ENCODE measurements at regions not wholly inside any gene's neighbourhood (a gene's known extent, or its start where the extent isn't known, plus 50 kb on each side); places are given as distances from the start of the nearest gene placed in this dataset.

DNA sequence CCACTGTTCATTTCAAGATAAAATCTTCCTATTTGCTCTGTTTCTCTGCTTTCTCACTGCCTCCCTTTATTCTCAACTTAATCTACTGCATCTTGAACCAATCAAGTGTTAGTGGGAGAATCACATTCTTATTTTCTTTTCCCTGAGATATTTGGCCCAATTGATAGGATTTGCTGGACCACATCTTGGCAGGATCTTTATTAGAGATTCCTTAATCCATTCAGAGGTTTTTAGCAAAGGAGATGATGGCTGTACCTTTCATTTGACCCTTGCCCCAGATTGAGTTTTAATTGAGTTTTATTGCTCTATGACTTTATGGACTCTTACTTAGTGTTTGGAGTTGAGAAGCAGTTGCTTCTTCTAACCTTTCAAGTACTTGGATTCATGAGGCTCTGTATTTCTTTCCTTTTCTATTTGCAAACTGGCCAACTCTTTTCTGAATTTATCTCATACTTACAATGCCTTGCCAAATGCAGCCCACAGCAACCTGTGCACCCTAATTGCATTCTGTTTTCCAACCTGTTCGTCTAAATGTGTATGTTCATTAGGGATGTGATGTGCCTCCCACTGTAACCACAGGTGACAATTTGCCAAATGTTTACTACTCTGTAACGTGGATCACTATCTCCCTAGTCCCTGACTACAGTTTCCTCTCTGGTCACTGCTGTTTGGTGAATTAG, 274.8 kb upstream of the KAZN start:
- TF ChIP-seq FOXM1 (IDR thresholded peaks at IDR 0.05; ENCODE audit: borderline replicate concordance, low read depth) (no peak), RAD21 (IDR thresholded peaks at IDR 0.05; ENCODE audit: low read depth) (no peak), CEBPB (IDR thresholded peaks at IDR 0.05) (no peak), TCF12 (IDR thresholded peaks at IDR 0.05; ENCODE audit: low read depth) (no peak), CREB1 (IDR thresholded peaks at IDR 0.05; ENCODE audit: low read depth) (no peak), YY1 (IDR thresholded peaks at IDR 0.05; ENCODE audit: low read depth) (no peak)
- TF ChIP-seq, protein P1, sequence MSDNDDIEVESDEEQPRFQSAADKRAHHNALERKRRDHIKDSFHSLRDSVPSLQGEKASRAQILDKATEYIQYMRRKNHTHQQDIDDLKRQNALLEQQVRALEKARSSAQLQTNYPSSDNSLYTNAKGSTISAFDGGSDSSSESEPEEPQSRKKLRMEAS (IDR thresholded peaks at IDR 0.05), result no peak

DNA sequence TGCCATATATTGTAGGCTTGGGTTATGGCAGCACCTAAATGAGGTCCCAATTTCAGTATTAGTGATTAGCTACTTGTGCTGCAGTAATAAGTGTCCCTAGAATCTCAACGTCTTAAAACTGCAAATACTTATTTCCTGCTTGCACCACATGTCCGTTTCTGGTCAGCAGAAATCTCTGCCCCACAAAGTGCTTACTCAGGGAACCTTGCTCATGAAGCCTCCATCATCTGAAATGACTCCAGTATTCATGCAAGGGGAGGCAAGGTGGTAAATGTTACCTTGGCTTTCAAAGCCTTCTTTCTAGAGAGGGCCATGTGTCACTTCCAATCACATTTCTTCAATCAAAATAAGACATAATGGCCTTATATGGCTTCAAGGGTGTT, 274.2 kb upstream of the KAZN start:
- TF ChIP-seq TAF1 (IDR thresholded peaks at IDR 0.05; ENCODE audit: low read depth) (no peak), TCF12 (IDR thresholded peaks at IDR 0.05; ENCODE audit: low read depth) (no peak), EP300 (IDR thresholded peaks at IDR 0.05; ENCODE audit: borderline replicate concordance) (no peak), EGR1 (IDR thresholded peaks at IDR 0.05) (no peak), CREB1 (IDR thresholded peaks at IDR 0.05; ENCODE audit: low read depth) (no peak), ZBTB7A (IDR thresholded peaks at IDR 0.05; ENCODE audit: low read depth) (no peak)
- TF ChIP-seq, protein P1 (IDR thresholded peaks at IDR 0.05), result no peak

DNA sequence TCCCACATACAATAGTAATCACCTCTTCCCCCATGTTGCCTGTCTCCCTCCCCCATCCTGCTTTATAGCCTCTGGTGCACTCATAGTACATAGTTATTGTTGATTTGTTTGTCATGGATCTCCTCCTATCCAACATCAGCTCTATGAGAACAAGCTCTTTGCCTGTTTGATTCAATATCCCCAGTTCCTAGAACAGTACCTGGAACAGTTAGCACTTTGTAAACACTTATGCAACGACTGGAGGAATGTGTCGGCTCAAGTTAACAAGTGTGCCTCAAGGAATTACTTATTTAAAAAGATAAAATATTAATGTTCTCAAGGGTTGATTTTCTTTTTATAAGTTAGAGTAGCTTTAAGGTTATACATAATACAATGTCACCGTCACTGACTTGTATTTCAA, 271.6 kb upstream of the KAZN start:
- TF ChIP-seq NFIC (IDR thresholded peaks at IDR 0.05), result no peak
- no peak for TF ChIP-seq FOXM1 (IDR thresholded peaks at IDR 0.05; ENCODE audit: borderline replicate concordance, low read depth)
- TF ChIP-seq YY1 (IDR thresholded peaks at IDR 0.05; ENCODE audit: low read depth), result no peak
- TF ChIP-seq CREB1 (IDR thresholded peaks at IDR 0.05; ENCODE audit: low read depth), result no peak
- no peak for TF ChIP-seq TAF1 (IDR thresholded peaks at IDR 0.05; ENCODE audit: low read depth)
- TF ChIP-seq ZBTB7A (IDR thresholded peaks at IDR 0.05; ENCODE audit: low read depth), result no peak
- TF ChIP-seq, protein P2, sequence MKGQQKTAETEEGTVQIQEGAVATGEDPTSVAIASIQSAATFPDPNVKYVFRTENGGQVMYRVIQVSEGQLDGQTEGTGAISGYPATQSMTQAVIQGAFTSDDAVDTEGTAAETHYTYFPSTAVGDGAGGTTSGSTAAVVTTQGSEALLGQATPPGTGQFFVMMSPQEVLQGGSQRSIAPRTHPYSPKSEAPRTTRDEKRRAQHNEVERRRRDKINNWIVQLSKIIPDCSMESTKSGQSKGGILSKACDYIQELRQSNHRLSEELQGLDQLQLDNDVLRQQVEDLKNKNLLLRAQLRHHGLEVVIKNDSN (IDR thresholded peaks at IDR 0.05), result no peak
- TF ChIP-seq CEBPB (IDR thresholded peaks at IDR 0.05), result no peak
- TF ChIP-seq TCF12 (IDR thresholded peaks at IDR 0.05; ENCODE audit: low read depth), result no peak
- TF ChIP-seq, protein P1 (IDR thresholded peaks at IDR 0.05), result no peak
- TF ChIP-seq EGR1 (IDR thresholded peaks at IDR 0.05), result no peak
- TF ChIP-seq, protein P3, sequence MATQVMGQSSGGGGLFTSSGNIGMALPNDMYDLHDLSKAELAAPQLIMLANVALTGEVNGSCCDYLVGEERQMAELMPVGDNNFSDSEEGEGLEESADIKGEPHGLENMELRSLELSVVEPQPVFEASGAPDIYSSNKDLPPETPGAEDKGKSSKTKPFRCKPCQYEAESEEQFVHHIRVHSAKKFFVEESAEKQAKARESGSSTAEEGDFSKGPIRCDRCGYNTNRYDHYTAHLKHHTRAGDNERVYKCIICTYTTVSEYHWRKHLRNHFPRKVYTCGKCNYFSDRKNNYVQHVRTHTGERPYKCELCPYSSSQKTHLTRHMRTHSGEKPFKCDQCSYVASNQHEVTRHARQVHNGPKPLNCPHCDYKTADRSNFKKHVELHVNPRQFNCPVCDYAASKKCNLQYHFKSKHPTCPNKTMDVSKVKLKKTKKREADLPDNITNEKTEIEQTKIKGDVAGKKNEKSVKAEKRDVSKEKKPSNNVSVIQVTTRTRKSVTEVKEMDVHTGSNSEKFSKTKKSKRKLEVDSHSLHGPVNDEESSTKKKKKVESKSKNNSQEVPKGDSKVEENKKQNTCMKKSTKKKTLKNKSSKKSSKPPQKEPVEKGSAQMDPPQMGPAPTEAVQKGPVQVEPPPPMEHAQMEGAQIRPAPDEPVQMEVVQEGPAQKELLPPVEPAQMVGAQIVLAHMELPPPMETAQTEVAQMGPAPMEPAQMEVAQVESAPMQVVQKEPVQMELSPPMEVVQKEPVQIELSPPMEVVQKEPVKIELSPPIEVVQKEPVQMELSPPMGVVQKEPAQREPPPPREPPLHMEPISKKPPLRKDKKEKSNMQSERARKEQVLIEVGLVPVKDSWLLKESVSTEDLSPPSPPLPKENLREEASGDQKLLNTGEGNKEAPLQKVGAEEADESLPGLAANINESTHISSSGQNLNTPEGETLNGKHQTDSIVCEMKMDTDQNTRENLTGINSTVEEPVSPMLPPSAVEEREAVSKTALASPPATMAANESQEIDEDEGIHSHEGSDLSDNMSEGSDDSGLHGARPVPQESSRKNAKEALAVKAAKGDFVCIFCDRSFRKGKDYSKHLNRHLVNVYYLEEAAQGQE (IDR thresholded peaks at IDR 0.05; ENCODE audit: low read depth), result no peak
- no peak for TF ChIP-seq EP300 (IDR thresholded peaks at IDR 0.05; ENCODE audit: borderline replicate concordance)
- TF ChIP-seq RAD21 (IDR thresholded peaks at IDR 0.05; ENCODE audit: low read depth), result no peak
- TF ChIP-seq TEAD4 (IDR thresholded peaks at IDR 0.05), result no peak

DNA sequence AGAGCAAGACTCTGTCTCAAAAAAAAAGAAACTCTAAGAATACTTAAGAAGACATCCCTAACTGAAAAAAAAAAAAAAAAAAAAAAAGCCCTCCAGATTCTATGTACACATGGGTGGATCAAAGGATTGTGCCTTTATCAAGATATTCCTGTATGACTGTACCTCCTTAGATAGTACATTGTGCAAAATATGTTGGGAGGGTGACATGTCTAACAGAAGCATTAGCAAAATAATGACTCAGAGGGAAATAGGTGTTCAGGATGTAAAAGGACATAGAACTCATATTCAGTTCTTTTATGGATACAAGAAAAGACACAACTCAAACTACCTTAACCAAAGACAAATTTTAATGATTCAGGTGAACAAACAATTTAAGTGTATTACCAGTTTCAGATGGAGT, 269.8 kb upstream of the KAZN start:
- no peak for TF ChIP-seq TAF1 (IDR thresholded peaks at IDR 0.05; ENCODE audit: low read depth)

DNA sequence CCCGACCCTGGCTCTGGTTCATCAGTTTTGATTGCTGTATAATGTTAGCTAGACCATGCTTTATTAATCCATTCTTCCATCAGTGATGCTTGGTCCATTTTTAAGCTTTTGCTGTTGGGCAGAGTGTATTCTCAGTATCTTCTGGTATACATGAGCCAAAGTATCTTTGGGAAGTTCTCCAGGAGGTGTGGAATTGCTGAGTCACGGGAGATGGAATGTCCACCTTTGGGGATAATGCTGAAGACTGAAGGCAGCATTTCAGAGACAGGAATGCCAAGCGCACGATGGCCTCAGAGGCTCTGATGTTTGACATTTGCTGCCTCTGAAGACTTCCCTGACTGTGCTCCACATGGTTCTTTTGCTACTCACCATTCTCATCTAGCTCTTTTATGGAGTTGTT, 266.3 kb upstream of the KAZN start:
- no peak for TF ChIP-seq TEAD4 (IDR thresholded peaks at IDR 0.05)
- TF ChIP-seq EGR1 (IDR thresholded peaks at IDR 0.05), result no peak
- TF ChIP-seq, protein P1 (IDR thresholded peaks at IDR 0.05), result no peak
- TF ChIP-seq, protein P3 (IDR thresholded peaks at IDR 0.05; ENCODE audit: low read depth), result no peak
- no peak for TF ChIP-seq ZBTB7A (IDR thresholded peaks at IDR 0.05; ENCODE audit: low read depth)
- TF ChIP-seq FOXM1 (IDR thresholded peaks at IDR 0.05; ENCODE audit: borderline replicate concordance, low read depth), result no peak
- TF ChIP-seq, protein P2 (IDR thresholded peaks at IDR 0.05), result no peak
- no peak for TF ChIP-seq YY1 (IDR thresholded peaks at IDR 0.05; ENCODE audit: low read depth)
- TF ChIP-seq TCF12 (IDR thresholded peaks at IDR 0.05; ENCODE audit: low read depth), result no peak
- no peak for TF ChIP-seq RAD21 (IDR thresholded peaks at IDR 0.05; ENCODE audit: low read depth)
- no peak for TF ChIP-seq CEBPB (IDR thresholded peaks at IDR 0.05)
- no peak for TF ChIP-seq TAF1 (IDR thresholded peaks at IDR 0.05; ENCODE audit: low read depth)
- TF ChIP-seq CREB1 (IDR thresholded peaks at IDR 0.05; ENCODE audit: low read depth), result no peak
- no peak for TF ChIP-seq NFIC (IDR thresholded peaks at IDR 0.05)
